ENCODE measurements at regions not wholly inside any gene's neighbourhood (a gene's known extent, or its start where the extent isn't known, plus 50 kb on each side); places are given as distances from the start of the nearest gene placed in this dataset.

DNA sequence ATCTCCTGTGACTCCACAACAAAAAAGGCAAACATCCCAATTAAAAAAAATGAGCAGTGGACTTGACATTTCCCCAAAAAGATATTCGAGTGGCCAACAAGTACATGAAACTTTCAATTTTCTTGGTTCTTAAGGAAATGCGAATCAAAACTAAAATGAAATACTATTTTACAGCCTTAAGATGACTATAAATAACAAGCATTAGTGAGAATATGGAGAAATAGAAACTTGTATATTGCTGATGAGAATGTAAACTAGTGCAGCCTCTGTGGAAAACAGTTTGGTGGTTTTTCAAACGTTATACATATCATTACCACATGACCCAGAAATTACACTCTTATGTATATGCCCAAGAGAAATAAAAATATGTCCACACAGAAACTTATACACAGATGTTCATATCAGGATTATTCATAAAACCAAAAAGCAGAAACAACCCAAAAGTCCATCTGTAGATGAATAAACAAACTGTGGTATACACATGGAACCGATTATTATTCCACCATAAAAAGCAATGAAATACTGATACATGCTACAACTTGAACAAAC is 153.2 kb upstream of the GPR149 start:
- no peak for FAIRE-seq

DNA sequence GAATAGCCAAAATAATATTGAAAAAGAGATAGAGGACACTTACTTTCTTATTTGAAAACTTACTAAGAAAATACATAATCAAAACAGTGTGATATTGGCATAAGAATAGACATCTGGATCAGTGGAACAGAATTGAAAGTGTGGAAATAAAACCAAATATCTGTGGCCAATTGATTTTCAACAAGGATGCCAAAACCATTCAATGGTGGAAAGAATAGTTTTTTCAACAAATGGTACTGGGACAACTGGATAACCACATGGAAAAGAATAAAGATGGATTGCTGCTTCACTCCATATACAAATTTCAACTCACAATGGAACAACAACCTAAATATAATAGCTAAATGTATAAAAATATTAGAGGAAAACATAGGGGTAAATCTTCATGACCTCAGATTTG is 152.5 kb upstream of the GPR149 start:
- no peak overlapping the region for H3K27ac Mint-ChIP-seq (ENCODE audit: unreplicated experiment)
- no peaks in the 10 kb centered on the region for H3K9me3 Mint-ChIP-seq (ENCODE audit: unreplicated experiment)
- no peak overlapping the region for H3K4me2 ChIP-seq (ENCODE audit: low read length)
- H3K79me2 ChIP-seq (ENCODE audit: insufficient read depth, low read length), result no peaks in the 10 kb centered on the region
- H3K36me3 ChIP-seq (ENCODE audit: insufficient read depth, low read length), result no peaks in the 10 kb centered on the region
- H4K20me1 ChIP-seq (ENCODE audit: insufficient read depth, low read length), result no peaks in the 10 kb centered on the region
- FAIRE-seq, result no peak
- no peak overlapping the region for H3K9ac ChIP-seq (ENCODE audit: low read length)
- no peak overlapping the region for H3K4me3 Mint-ChIP-seq (ENCODE audit: unreplicated experiment)
- no peaks in the 10 kb centered on the region for H3K4me1 Mint-ChIP-seq (ENCODE audit: low read depth, unreplicated experiment)
- no peak overlapping the region for H3K4me3 ChIP-seq (ENCODE audit: insufficient read depth, low read depth, low read length)
- TF ChIP-seq, protein P1, sequence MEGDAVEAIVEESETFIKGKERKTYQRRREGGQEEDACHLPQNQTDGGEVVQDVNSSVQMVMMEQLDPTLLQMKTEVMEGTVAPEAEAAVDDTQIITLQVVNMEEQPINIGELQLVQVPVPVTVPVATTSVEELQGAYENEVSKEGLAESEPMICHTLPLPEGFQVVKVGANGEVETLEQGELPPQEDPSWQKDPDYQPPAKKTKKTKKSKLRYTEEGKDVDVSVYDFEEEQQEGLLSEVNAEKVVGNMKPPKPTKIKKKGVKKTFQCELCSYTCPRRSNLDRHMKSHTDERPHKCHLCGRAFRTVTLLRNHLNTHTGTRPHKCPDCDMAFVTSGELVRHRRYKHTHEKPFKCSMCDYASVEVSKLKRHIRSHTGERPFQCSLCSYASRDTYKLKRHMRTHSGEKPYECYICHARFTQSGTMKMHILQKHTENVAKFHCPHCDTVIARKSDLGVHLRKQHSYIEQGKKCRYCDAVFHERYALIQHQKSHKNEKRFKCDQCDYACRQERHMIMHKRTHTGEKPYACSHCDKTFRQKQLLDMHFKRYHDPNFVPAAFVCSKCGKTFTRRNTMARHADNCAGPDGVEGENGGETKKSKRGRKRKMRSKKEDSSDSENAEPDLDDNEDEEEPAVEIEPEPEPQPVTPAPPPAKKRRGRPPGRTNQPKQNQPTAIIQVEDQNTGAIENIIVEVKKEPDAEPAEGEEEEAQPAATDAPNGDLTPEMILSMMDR (IDR thresholded peaks at IDR 0.05; ENCODE audit: insufficient read depth, low read depth, low read length), result no peak
- no peak for TF ChIP-seq EZH2 (IDR thresholded peaks at IDR 0.05; ENCODE audit: insufficient read depth, low read length)
- H3K36me3 Mint-ChIP-seq (ENCODE audit: low read depth, unreplicated experiment), result no peaks in the 10 kb centered on the region
- no peak overlapping the region for H2AFZ ChIP-seq (ENCODE audit: low read depth, low read length)
- no peaks in the 10 kb centered on the region for H3K27me3 ChIP-seq (ENCODE audit: insufficient read depth, low read length)
- no peaks in the 10 kb centered on the region for H3K4me1 ChIP-seq (ENCODE audit: insufficient read depth, low read length)
- no peaks in the 10 kb centered on the region for H3K27me3 Mint-ChIP-seq (ENCODE audit: low read depth, unreplicated experiment)
- no peak overlapping the region for H3K27ac ChIP-seq (ENCODE audit: low read depth, low read length)
- no peaks in the 10 kb centered on the region for H3K9me3 ChIP-seq (ENCODE audit: insufficient read depth, low read depth, low read length)
- no peak for DNase-seq (ENCODE audit: low read depth)

More for the DNA sequence above, 153.2 kb upstream of the GPR149 start:
- H3K27me3 Mint-ChIP-seq (ENCODE audit: low read depth, unreplicated experiment), result no peaks in the 10 kb centered on the region
- no peaks in the 10 kb centered on the region for H4K20me1 ChIP-seq (ENCODE audit: insufficient read depth, low read length)
- H3K9ac ChIP-seq (ENCODE audit: low read length), result no peak overlapping the region
- H3K27ac ChIP-seq (ENCODE audit: low read depth, low read length), result no peak overlapping the region
- no peak for DNase-seq (ENCODE audit: low read depth)
- H3K4me1 ChIP-seq (ENCODE audit: insufficient read depth, low read length), result no peaks in the 10 kb centered on the region
- H3K27me3 ChIP-seq (ENCODE audit: insufficient read depth, low read length), result no peaks in the 10 kb centered on the region
- no peak overlapping the region for H3K4me3 ChIP-seq (ENCODE audit: insufficient read depth, low read depth, low read length)
- H3K9me3 ChIP-seq (ENCODE audit: insufficient read depth, low read depth, low read length), result no peaks in the 10 kb centered on the region
- H3K9me3 Mint-ChIP-seq (ENCODE audit: unreplicated experiment), result no peaks in the 10 kb centered on the region
- no peak overlapping the region for H3K27ac Mint-ChIP-seq (ENCODE audit: unreplicated experiment)
- no peaks in the 10 kb centered on the region for H3K79me2 ChIP-seq (ENCODE audit: insufficient read depth, low read length)
- no peaks in the 10 kb centered on the region for H3K4me1 Mint-ChIP-seq (ENCODE audit: low read depth, unreplicated experiment)
- no peaks in the 10 kb centered on the region for H3K36me3 ChIP-seq (ENCODE audit: insufficient read depth, low read length)
- no peak overlapping the region for H2AFZ ChIP-seq (ENCODE audit: low read depth, low read length)
- no peak overlapping the region for H3K4me2 ChIP-seq (ENCODE audit: low read length)
- H3K4me3 Mint-ChIP-seq (ENCODE audit: unreplicated experiment), result no peak overlapping the region
- TF ChIP-seq, protein P1 (IDR thresholded peaks at IDR 0.05; ENCODE audit: insufficient read depth, low read depth, low read length), result no peak
- TF ChIP-seq EZH2 (IDR thresholded peaks at IDR 0.05; ENCODE audit: insufficient read depth, low read length), result no peak
- H3K36me3 Mint-ChIP-seq (ENCODE audit: low read depth, unreplicated experiment), result no peaks in the 10 kb centered on the region

DNA sequence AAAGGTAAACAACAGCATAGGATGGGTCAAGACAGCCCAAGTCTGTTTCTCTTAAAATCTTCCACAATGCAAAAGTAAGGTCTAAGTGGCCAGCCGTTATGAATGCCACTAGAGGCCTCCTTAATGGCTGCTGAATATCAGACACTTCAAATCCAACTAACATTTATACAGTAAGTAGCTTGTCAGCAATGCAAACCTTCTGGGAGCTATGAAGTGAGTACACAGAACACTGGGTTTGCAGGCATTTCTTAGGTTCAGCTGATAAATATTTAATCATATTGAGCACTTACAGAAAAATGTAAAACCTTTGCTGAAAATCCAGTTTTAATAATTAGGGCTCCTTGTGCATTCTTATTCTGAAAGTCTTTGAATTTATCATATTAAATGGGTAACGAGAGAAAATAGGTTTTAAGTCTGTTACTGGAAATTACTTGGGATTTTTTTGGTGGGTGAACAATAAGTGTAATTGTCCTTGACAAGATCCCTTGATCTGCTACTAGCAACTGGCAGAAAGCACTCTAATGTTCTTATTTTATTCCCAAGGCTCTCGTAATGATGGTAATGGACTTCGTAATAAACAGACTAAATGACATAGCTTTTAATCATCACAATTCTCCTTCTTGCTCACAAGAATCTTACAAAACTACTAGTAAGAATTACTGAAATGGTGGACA is 141.7 kb upstream of the GPR149 start:
- Mint-ChIP-seq H3K27me3 (ENCODE audit: low read depth, unreplicated experiment) (no peaks in the 10 kb centered on the region), H3K27ac (ENCODE audit: unreplicated experiment) (no peak overlapping the region), H3K4me3 (ENCODE audit: unreplicated experiment) (no peak overlapping the region), H3K36me3 (ENCODE audit: low read depth, unreplicated experiment) (no peaks in the 10 kb centered on the region), H3K4me1 (ENCODE audit: low read depth, unreplicated experiment) (no peaks in the 10 kb centered on the region), H3K9me3 (ENCODE audit: unreplicated experiment) (peaks cover 2% of the 10 kb centered on the region)
- H2AFZ ChIP-seq (ENCODE audit: low read depth, low read length), result no peak overlapping the region
- H3K4me2 ChIP-seq (ENCODE audit: low read length), result no peak overlapping the region
- TF ChIP-seq EZH2 (IDR thresholded peaks at IDR 0.05; ENCODE audit: insufficient read depth, low read length), result no peak
- TF ChIP-seq, protein P1 (IDR thresholded peaks at IDR 0.05; ENCODE audit: insufficient read depth, low read depth, low read length), result no peak
- no peak for FAIRE-seq
- H3K9ac ChIP-seq (ENCODE audit: low read length), result no peak overlapping the region
- no peak overlapping the region for H3K27ac ChIP-seq (ENCODE audit: low read depth, low read length)
- H4K20me1 ChIP-seq (ENCODE audit: insufficient read depth, low read length), result no peaks in the 10 kb centered on the region
- H3K27me3 ChIP-seq (ENCODE audit: insufficient read depth, low read length), result no peaks in the 10 kb centered on the region
- H3K36me3 ChIP-seq (ENCODE audit: insufficient read depth, low read length), result no peaks in the 10 kb centered on the region
- no peak overlapping the region for H3K4me3 ChIP-seq (ENCODE audit: insufficient read depth, low read depth, low read length)
- H3K9me3 ChIP-seq (ENCODE audit: insufficient read depth, low read depth, low read length), result no peaks in the 10 kb centered on the region
- no peak for DNase-seq (ENCODE audit: low read depth)
- no peaks in the 10 kb centered on the region for H3K79me2 ChIP-seq (ENCODE audit: insufficient read depth, low read length)
- H3K4me1 ChIP-seq (ENCODE audit: insufficient read depth, low read length), result no peaks in the 10 kb centered on the region

Measured in astrocyte (in vitro differentiated cells and primary cell).